Fibroblast of pulmonary artery (primary cell): ENCODE measurements at regions not wholly inside any gene's neighbourhood (a gene's known extent, or its start where the extent isn't known, plus 50 kb on each side); places are given as distances from the start of the nearest gene placed in this dataset.
"Not testable (repeated sequence)": the region's sequence is repeated elsewhere in the genome, so short reads cannot be mapped to it uniquely, and the experiment has no call there.

ENCODE experiments used
- DNase-seq: peaks from one replicate; pipeline ENCODE4 v3.0.0-alpha.2; 2010; ENCODE audit warnings: low read depth
- H3K4me3 ChIP-seq: replicated peaks from 2 replicates; pipeline ENCODE4 v1.5.1; 2011; ENCODE audit warnings: low read depth, mild to moderate bottlenecking, control low read depth, low read length, moderate library complexity
- TF ChIP-seq, protein P1 (sequence below): IDR thresholded peaks from 2 replicates; pipeline ENCODE4 v1.5.1; 2011; ENCODE audit warnings: mild to moderate bottlenecking, control low read depth, low read length, inconsistent platforms; ENCODE audit errors: missing control alignments

DNA sequence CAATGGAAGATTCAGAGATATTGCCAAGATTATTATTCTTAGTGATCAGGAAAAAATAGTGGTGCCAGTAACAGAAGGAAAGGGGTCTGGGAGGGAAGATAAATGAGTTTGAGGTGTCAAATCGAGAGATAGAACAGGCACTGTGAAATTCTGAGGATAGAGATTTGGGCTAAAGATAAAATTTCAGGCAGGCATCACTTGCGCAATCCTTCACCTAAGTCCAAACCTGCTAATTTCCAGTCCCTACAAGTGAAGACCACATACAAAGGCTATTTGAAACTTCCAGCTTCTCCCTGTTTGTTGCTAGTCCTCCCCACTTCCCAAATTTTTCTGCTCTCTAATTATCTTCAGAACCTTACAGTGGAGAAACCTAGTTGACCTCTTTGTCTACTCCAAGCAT, 494.6 kb downstream of the MAGEE1 start:
- TF ChIP-seq, protein P1, sequence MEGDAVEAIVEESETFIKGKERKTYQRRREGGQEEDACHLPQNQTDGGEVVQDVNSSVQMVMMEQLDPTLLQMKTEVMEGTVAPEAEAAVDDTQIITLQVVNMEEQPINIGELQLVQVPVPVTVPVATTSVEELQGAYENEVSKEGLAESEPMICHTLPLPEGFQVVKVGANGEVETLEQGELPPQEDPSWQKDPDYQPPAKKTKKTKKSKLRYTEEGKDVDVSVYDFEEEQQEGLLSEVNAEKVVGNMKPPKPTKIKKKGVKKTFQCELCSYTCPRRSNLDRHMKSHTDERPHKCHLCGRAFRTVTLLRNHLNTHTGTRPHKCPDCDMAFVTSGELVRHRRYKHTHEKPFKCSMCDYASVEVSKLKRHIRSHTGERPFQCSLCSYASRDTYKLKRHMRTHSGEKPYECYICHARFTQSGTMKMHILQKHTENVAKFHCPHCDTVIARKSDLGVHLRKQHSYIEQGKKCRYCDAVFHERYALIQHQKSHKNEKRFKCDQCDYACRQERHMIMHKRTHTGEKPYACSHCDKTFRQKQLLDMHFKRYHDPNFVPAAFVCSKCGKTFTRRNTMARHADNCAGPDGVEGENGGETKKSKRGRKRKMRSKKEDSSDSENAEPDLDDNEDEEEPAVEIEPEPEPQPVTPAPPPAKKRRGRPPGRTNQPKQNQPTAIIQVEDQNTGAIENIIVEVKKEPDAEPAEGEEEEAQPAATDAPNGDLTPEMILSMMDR: no peak
- no peak for DNase-seq
- no peak overlapping the region for H3K4me3 ChIP-seq

DNA sequence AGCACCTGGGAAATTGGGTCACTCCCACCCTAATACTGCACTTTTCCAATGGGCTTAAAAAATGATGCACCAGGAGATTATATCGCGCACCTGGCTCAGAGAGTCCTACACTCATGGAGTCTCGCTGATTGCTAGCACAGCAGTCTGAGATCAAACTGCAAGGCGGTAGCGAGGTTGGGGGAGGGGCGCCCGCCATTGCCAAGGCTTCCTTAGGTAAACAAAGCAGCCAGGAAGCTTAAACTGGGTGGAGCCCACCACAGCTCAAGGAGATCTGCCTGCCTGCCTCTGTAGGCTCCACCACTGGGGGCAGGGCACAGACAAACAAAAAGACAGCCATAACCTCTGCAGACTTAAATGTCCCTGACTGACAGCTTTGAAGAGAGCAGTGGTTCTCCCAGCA, 497.1 kb downstream of the MAGEE1 start:
- H3K4me3 ChIP-seq, DNase-seq: not testable (repeated sequence)

DNA sequence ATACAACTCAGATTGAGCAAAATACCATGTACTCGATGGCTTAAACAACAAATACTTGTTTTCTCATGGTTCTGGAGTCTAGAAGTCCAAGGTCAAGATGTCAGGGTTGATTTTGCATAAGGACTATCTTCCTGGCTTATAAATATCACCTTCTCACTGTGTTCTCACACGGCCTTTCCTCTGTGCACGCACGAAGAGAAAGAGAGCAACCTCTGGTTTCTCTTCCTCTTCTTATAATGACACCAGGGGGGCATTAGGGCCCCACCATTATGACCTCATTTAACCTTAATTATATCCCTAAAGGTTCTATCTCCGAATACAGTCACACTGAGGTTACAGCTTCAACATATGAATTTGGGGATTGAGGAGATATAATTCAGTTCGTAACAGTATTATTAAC, 504.0 kb downstream of the MAGEE1 start:
- DNase-seq: no peak
- TF ChIP-seq, protein P1: no peak
- H3K4me3 ChIP-seq: no peak overlapping the region

DNA sequence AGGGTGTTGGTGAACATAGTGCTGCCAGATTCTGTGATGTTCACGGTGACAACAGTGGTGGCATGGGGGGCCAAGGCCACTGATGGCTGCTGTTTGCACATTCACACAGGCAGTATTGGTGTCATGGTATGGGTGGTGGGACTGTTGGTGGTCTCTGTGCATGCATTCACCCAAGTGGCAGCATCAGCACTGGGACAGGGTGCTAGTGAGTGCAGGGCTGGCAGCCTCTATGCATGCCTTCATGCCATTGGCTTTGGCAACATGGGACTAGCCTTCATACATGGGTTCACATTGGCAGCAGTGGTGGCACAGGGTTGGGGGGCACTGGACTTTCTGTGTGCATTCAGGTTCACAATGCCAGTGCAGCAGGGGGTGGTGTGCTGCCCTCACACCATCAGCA, 489.7 kb upstream of the FGF16 start:
- TF ChIP-seq, protein P1: no peak
- no peak overlapping the region for H3K4me3 ChIP-seq
- no peak for DNase-seq

DNA sequence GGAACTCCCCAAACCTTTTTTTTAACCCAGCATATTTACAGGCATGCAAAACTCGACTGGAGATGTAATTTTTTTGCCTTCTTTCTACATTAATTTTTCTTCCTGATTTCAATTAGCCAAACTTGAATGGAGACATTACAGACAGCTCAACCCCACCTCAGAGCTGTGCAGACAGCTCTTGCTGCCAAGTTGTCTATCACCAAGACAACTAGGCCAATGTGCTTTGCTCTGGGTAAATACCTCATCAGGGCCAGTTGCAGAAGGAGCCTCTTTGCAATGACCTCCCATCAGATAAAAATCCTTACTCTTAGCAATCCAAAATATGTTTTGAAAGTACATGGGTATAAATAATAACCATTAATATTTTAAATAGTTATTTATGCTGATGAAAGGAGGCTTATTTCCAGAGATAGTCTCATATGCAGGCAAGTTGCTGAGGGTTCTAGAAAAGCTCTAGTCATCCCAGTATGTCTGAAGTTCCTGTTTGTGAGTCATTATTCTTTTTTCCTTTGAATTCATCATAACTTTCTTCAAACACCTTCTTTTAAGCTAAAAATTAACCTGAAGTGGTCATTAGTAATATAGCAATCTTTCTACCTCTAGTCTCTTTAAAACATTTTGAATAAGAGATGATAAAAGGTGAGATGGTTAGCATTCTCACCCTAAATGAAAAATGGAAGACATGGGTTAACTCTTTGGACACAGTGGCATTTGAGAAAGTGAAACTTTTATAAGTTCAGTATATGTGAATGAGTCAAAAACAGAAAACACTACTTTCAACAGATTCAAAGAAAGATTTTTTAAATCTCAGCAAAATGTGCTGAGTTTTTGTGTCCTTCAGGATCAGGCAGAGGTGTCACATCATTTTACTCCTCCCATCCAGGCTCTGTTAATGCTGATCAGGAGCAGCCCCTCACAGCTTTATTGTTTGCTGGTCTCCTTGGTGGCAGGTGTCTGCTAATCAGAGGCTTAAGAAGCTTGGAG, 475.5 kb upstream of the FGF16 start:
- DNase-seq: no peak
- TF ChIP-seq, protein P1: no peak

DNA sequence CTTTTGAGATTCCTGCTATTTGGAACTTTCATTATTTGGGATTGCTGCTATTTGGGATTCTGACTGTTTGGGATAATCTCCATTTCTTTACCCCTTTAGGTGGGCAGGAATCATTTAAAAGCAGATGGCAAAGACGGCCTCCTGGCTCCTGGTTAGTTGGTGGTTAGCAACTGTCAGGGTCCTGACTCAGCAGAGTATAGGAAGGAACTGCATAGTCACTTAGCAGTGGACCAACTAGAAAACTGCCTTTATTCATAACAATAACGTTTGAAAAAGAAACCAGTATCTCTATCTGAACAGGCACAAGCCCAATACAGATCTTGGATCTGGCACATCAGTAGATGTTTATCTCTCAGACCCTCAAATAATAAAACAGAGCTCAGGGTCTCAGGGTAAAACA, 469.7 kb upstream of the FGF16 start:
- no peak for DNase-seq
- TF ChIP-seq, protein P1: no peak
- no peak overlapping the region for H3K4me3 ChIP-seq

More for the DNA sequence above, 475.5 kb upstream of the FGF16 start:
- H3K4me3 ChIP-seq: no peak overlapping the region

DNA sequence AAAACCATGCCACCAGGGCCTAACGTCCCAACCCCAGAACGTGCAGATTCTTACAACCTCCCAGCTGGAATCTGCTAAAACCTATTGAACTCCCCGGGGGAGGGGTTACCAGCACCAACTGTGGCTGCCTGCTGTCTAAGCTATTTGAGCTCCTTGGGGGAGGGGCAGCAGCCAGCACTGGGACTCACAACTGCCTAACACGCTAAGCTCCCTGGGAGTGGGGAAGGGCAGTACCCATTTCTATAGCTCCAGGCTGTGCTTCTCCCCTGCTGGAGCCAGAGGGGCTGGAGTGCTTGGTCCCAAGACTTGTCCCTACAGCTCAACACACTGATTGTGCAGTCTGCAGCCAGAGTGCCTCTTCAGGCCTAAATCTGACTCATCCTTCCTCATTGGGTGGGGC, 459.8 kb upstream of the FGF16 start:
- DNase-seq: no peak
- TF ChIP-seq, protein P1: no peak
- no peak overlapping the region for H3K4me3 ChIP-seq
